ENCODE measurements at regions not wholly inside any gene's neighbourhood (a gene's known extent, or its start where the extent isn't known, plus 50 kb on each side); places are given as distances from the start of the nearest gene placed in this dataset.

DNA sequence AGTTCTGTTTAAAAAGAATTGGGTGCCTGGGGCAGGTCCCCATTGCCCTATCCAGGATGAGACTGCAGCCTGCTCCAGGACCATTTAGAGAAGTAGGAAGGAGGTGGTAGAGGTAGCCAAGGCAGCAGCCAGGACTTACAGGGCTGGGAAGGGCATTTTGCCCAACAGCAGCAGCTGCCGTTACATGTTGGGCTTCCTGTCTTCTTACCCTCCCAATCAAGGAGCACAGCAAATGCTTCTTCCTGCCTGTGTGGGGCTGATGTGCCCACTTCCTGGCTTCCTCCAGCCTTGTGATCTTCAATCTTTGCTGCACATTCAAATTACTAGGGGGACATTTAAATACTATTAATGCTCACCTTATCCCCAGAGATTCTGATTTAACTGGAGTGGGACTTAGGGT is 112.0 kb downstream of the QPCT start:
- DNase-seq, result no peak
- TF ChIP-seq, protein P1, sequence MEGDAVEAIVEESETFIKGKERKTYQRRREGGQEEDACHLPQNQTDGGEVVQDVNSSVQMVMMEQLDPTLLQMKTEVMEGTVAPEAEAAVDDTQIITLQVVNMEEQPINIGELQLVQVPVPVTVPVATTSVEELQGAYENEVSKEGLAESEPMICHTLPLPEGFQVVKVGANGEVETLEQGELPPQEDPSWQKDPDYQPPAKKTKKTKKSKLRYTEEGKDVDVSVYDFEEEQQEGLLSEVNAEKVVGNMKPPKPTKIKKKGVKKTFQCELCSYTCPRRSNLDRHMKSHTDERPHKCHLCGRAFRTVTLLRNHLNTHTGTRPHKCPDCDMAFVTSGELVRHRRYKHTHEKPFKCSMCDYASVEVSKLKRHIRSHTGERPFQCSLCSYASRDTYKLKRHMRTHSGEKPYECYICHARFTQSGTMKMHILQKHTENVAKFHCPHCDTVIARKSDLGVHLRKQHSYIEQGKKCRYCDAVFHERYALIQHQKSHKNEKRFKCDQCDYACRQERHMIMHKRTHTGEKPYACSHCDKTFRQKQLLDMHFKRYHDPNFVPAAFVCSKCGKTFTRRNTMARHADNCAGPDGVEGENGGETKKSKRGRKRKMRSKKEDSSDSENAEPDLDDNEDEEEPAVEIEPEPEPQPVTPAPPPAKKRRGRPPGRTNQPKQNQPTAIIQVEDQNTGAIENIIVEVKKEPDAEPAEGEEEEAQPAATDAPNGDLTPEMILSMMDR (IDR thresholded peaks at IDR 0.05; ENCODE audit: low read depth, low read length), result no peak
- Histone ChIP-seq H3K27me3 (ENCODE audit: insufficient read depth, low read depth, severe bottlenecking) (no peaks in the 10 kb centered on the region), H3K36me3 (no peaks in the 10 kb centered on the region), H3K4me3 (ENCODE audit: low read depth, low read length) (no peak overlapping the region), H3K27ac (no peak overlapping the region), H3K9me3 (ENCODE audit: severe bottlenecking) (no peaks in the 10 kb centered on the region)

- Histone ChIP-seq H3K9me3 (ENCODE audit: severe bottlenecking) (no peaks in the 10 kb centered on the region), H3K4me3 (ENCODE audit: low read depth, low read length) (no peak overlapping the region), H3K27me3 (ENCODE audit: insufficient read depth, low read depth, severe bottlenecking) (no peaks in the 10 kb centered on the region), H3K27ac (no peak overlapping the region), H3K36me3 (no peaks in the 10 kb centered on the region)
- no peak for DNase-seq
- TF ChIP-seq, protein P1 (IDR thresholded peaks at IDR 0.05; ENCODE audit: low read depth, low read length), result no peak
Observed at GRCh38 chr2:37457401-37457901, 113.0 kb downstream of the QPCT start.

DNA sequence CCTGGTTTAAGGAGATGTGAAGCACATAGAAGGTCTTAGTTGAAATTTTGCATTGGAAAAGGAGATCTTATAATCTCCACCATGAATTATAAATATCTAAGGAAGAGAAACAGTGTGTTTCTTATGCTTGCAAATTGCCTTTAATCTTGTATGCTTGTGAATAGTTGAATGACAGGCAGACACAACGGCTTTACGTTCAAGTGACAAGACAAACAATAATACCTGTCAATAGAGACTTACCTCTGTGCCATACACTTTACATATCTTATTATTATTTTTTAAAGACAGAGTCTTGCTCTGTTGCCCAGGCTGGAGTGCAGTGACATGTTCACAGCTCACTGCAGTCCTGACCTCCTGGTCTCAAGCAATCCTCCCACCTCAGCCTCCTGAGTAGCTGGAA is 113.7 kb downstream of the QPCT start:
- Histone ChIP-seq H3K9me3 (ENCODE audit: severe bottlenecking) (no peaks in the 10 kb centered on the region), H3K27ac (no peak overlapping the region), H3K4me3 (ENCODE audit: low read depth, low read length) (no peak overlapping the region), H3K36me3 (no peaks in the 10 kb centered on the region), H3K27me3 (ENCODE audit: insufficient read depth, low read depth, severe bottlenecking) (no peaks in the 10 kb centered on the region)
- TF ChIP-seq, protein P1 (IDR thresholded peaks at IDR 0.05; ENCODE audit: low read depth, low read length), result no peak
- no peak for DNase-seq

GRCh38 chr2:37459095-37459981 is 114.9 kb downstream of the QPCT start:
- no peak for DNase-seq
- H3K27me3 ChIP-seq (ENCODE audit: insufficient read depth, low read depth, severe bottlenecking), result no peaks in the 10 kb centered on the region
- no peak overlapping the region for H3K27ac ChIP-seq
- H3K9me3 ChIP-seq (ENCODE audit: severe bottlenecking), result no peaks in the 10 kb centered on the region
- TF ChIP-seq, protein P1 (IDR thresholded peaks at IDR 0.05; ENCODE audit: low read depth, low read length), result no peak
- no peak overlapping the region for H3K4me3 ChIP-seq (ENCODE audit: low read depth, low read length)
- H3K36me3 ChIP-seq, result no peaks in the 10 kb centered on the region

DNA sequence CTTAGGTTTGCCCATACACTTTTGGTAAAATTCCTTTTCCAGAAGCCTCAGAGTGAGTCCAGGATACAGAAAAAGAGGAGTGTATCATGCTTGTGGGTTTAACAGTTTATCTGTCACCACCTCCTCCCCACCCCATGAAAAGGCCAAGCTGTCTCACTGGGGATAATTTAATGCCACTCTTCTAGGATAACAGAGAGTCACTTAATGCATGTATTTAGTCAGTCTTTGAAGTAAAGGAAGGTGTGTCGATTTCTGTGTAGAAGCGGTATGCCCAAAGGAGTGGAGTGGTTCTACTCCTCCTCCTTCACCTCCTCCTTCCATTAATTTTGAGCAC is 116.4 kb downstream of the QPCT start:
- DNase-seq, result no peak
- H3K4me3 ChIP-seq (ENCODE audit: low read depth, low read length), result no peak overlapping the region

More for the DNA sequence above, 116.4 kb downstream of the QPCT start:
- no peaks in the 10 kb centered on the region for H3K36me3 ChIP-seq
- H3K9me3 ChIP-seq (ENCODE audit: severe bottlenecking), result no peaks in the 10 kb centered on the region
- H3K27me3 ChIP-seq (ENCODE audit: insufficient read depth, low read depth, severe bottlenecking), result no peaks in the 10 kb centered on the region
- H3K27ac ChIP-seq, result no peak overlapping the region
- TF ChIP-seq, protein P1 (IDR thresholded peaks at IDR 0.05; ENCODE audit: low read depth, low read length), result no peak
